ENCODE measurements at regions not wholly inside any gene's neighbourhood (a gene's known extent, or its start where the extent isn't known, plus 50 kb on each side); places are given as distances from the start of the nearest gene placed in this dataset.
"Not testable (repeated sequence)": the region's sequence is repeated elsewhere in the genome, so short reads cannot be mapped to it uniquely, and the experiment has no call there.

DNA sequence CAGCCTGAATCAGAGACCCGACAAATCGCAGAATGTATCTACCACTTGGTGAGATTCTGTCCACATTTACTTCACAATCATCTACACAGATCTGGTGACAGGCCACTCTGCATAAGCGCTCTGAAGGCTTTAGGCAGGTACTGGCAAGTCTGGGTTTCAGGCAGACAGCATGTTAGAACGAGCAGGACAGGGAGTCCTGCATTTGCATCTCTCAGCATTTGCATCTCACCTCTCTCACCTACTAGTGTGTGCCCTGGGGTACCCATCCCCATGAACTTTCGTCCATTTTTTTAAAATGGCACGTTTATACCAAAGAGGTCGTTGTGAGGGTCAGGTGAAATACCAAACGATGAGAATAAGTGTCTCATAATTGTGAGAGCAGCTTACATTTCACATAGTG is 108.2 kb downstream of the SPATA31A1 start:
- DNase-seq (ENCODE audit: low spot score); H3K4me1 Mint-ChIP-seq (ENCODE audit: low read depth); intact Hi-C loops (cut with micrococcal nuclease); H3K36me3 Mint-ChIP-seq (ENCODE audit: low read depth); H3K27me3 Mint-ChIP-seq (ENCODE audit: low read depth); H3K9me3 Mint-ChIP-seq; H3K27ac Mint-ChIP-seq: not testable (repeated sequence)
- H3K4me3 Mint-ChIP-seq (ENCODE audit: low read depth) = peak overlapping the region; percentile 26

GRCh38 chr9:39464122-39464777 is 108.8 kb downstream of the SPATA31A1 start:
- H3K27me3 Mint-ChIP-seq (ENCODE audit: low read depth); H3K4me1 Mint-ChIP-seq (ENCODE audit: low read depth); intact Hi-C loops (cut with micrococcal nuclease); H3K9me3 Mint-ChIP-seq; H3K36me3 Mint-ChIP-seq (ENCODE audit: low read depth): not testable (repeated sequence)
- Mint-ChIP-seq H3K4me3 (ENCODE audit: low read depth) (peak overlapping the region; percentile 86), H3K27ac (peak overlapping the region; percentile 74)
- DNase-seq (ENCODE audit: low spot score) = peak; percentile 71

GRCh38 chr9:39474499-39474898 is 119.0 kb downstream of the SPATA31A1 start:
- H3K27me3 Mint-ChIP-seq (ENCODE audit: low read depth); H3K4me1 Mint-ChIP-seq (ENCODE audit: low read depth); intact Hi-C loops (cut with micrococcal nuclease); H3K9me3 Mint-ChIP-seq; H3K36me3 Mint-ChIP-seq (ENCODE audit: low read depth); H3K4me3 Mint-ChIP-seq (ENCODE audit: low read depth); DNase-seq (ENCODE audit: low spot score); H3K27ac Mint-ChIP-seq: not testable (repeated sequence)

DNA sequence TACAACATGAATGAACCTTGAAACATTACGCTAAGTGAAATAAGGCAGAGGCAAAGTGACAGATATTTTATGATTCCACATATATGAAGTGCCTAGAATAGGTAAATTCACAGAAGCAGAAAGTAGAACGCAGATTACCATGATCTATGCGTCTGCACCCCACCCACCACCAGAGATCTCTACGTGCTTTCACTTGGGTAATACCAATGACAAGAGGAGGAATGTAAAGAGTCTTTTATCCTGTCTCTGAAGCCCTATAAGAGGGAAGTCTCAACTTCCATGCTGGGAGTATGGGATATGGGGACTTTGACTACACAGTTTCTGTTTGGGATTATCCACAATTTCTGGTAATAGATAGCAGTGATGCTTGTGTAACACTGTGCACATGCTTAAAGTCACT is 127.6 kb downstream of the SPATA31A1 start:
- H3K9me3 Mint-ChIP-seq; H3K36me3 Mint-ChIP-seq (ENCODE audit: low read depth); H3K4me1 Mint-ChIP-seq (ENCODE audit: low read depth); intact Hi-C loops (cut with micrococcal nuclease); DNase-seq (ENCODE audit: low spot score); H3K27ac Mint-ChIP-seq; H3K4me3 Mint-ChIP-seq (ENCODE audit: low read depth); H3K27me3 Mint-ChIP-seq (ENCODE audit: low read depth): not testable (repeated sequence)

DNA sequence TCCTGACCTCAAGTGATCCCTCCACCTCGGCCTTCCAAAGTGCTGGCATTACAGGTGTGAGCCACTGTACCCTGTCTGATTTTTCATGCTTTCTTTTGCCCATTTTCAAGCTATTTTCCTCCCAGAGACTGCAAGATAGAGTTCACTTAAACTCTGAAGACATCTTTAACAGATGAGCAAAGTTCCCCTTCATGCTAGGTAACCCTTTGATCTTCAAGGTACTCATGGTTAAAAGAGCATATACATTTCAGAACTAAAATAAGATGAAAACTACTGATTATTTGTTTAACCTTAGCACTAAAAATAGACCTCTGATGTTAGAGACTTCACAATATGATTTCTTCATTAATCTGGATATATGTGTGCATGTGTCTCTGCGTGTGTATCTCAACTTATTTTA is 128.4 kb downstream of the SPATA31A1 start:
- H3K9me3 Mint-ChIP-seq; H3K27ac Mint-ChIP-seq; DNase-seq (ENCODE audit: low spot score); H3K36me3 Mint-ChIP-seq (ENCODE audit: low read depth); H3K4me3 Mint-ChIP-seq (ENCODE audit: low read depth); H3K27me3 Mint-ChIP-seq (ENCODE audit: low read depth); intact Hi-C loops (cut with micrococcal nuclease); H3K4me1 Mint-ChIP-seq (ENCODE audit: low read depth): not testable (repeated sequence)

DNA sequence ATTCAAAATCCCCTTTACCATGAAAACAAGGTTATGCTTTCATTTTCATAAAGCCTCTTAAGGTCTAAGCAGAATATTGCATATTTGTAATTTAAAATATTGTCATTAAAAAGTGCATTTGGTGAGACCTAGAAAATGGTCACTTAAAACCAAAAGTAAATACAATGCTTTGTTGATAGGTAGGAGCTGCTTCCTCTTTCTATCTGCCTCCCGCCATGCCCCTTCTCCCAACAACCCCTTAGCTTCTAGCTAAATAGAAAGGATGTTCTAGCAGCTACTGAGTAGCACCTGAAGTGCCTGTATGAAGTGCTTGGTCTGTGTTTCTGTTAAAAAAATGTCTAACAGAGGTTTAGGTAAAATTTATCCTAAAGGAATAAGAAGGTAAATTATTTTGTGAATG is 128.8 kb downstream of the SPATA31A1 start:
- H3K27me3 Mint-ChIP-seq (ENCODE audit: low read depth); H3K4me3 Mint-ChIP-seq (ENCODE audit: low read depth); H3K36me3 Mint-ChIP-seq (ENCODE audit: low read depth); intact Hi-C loops (cut with micrococcal nuclease); H3K9me3 Mint-ChIP-seq; H3K4me1 Mint-ChIP-seq (ENCODE audit: low read depth); DNase-seq (ENCODE audit: low spot score); H3K27ac Mint-ChIP-seq: not testable (repeated sequence)

DNA sequence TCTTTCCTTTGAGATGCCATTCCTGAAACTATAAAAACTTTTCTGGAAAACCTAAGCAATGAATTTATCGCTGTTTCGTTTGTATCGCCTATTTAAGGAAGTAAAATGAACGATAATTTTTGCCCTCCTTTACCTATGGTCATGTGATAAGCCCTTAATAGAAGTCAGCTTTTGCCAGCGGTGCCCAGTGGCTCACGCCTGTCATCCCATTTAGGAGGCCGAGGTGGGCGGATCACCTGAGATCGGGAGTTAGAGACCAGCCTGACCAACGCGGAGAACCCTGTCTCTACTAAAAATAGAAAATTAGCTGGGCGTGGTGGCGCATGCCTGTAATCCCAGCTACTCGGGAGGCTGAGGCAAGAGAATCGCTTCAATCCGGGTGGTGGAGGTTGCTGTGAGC is 132.0 kb downstream of the SPATA31A1 start:
- DNase-seq (ENCODE audit: low spot score) = not testable (repeated sequence)

DNA sequence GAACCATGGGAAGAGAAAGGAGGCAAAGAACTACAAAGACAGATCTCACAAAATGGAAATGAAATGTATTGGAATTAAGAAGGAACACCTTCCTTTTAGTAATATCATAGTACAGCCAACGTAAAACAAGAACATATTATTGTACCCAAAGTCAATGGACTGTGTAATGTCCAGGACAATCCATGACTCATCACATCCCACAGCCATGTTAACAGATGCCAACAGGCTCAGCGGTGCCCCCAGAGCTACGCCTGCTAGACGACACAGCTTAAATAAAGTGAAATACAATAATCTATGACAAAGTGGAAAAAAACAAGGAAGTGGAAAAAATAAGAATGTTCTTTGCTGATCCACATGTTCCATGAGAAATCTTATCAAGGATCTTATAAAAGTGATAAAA is 140.8 kb downstream of the SPATA31A1 start:
- H3K36me3 Mint-ChIP-seq (ENCODE audit: low read depth); H3K9me3 Mint-ChIP-seq; H3K27ac Mint-ChIP-seq: not testable (repeated sequence)

More for the DNA sequence above, 132.0 kb downstream of the SPATA31A1 start:
- H3K27ac Mint-ChIP-seq; H3K4me3 Mint-ChIP-seq (ENCODE audit: low read depth); H3K27me3 Mint-ChIP-seq (ENCODE audit: low read depth); H3K4me1 Mint-ChIP-seq (ENCODE audit: low read depth); H3K36me3 Mint-ChIP-seq (ENCODE audit: low read depth); H3K9me3 Mint-ChIP-seq; intact Hi-C loops (cut with micrococcal nuclease): not testable (repeated sequence)

DNA sequence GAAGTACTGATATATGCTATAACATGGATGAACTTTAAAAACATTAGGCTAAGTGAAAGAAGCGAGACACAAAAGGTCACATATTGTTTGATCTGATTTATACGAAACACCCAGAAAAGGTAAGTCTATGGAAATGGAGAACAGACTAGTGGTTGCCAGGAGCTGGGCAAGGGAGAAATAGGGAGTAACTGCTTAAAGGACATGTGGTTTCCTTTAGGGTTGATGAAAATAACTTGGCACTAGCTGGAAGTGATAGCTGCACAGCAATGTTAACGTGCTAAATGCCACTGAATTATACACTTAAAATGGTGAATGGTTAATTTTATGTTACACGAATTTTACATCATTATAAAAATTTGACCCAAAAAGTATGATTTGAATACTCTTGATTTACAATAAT is 147.7 kb downstream of the SPATA31A1 start:
- H3K27ac Mint-ChIP-seq; intact Hi-C loops (cut with micrococcal nuclease); H3K4me3 Mint-ChIP-seq (ENCODE audit: low read depth); H3K9me3 Mint-ChIP-seq; H3K27me3 Mint-ChIP-seq (ENCODE audit: low read depth); H3K36me3 Mint-ChIP-seq (ENCODE audit: low read depth); H3K4me1 Mint-ChIP-seq (ENCODE audit: low read depth); DNase-seq (ENCODE audit: low spot score): not testable (repeated sequence)

More for the DNA sequence above, 140.8 kb downstream of the SPATA31A1 start:
- H3K4me1 Mint-ChIP-seq (ENCODE audit: low read depth); intact Hi-C loops (cut with micrococcal nuclease); DNase-seq (ENCODE audit: low spot score); H3K4me3 Mint-ChIP-seq (ENCODE audit: low read depth); H3K27me3 Mint-ChIP-seq (ENCODE audit: low read depth): not testable (repeated sequence)

- H3K27ac Mint-ChIP-seq; H3K4me1 Mint-ChIP-seq (ENCODE audit: low read depth); H3K4me3 Mint-ChIP-seq (ENCODE audit: low read depth); H3K27me3 Mint-ChIP-seq (ENCODE audit: low read depth); H3K9me3 Mint-ChIP-seq; DNase-seq (ENCODE audit: low spot score); intact Hi-C loops (cut with micrococcal nuclease); H3K36me3 Mint-ChIP-seq (ENCODE audit: low read depth): not testable (repeated sequence)
These were observed 172.0 kb downstream of the SPATA31A1 start for GRCh38 chr9:39527387-39528029.

DNA sequence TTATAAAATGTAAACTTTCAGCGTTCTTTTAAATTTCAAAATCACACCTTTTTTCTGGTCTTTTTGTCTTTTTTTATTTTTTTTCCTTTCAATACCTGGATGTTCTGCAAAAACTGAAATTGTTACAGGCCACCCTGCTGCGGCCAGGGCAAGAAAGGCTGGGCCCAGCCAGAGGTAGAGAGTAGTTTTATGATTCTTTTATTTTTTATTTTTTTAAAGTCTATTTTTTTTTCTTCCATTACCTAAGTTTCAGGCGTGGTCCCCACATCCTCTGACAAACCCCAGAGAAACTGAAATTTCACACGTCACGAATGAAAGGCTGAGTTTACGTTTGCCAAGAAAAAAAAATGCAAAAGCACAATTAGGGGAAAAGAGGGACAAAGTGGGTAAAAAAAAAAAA is 177.1 kb downstream of the SPATA31A1 start:
- H3K9me3 Mint-ChIP-seq; H3K4me1 Mint-ChIP-seq (ENCODE audit: low read depth); H3K4me3 Mint-ChIP-seq (ENCODE audit: low read depth); H3K36me3 Mint-ChIP-seq (ENCODE audit: low read depth); DNase-seq (ENCODE audit: low spot score); intact Hi-C loops (cut with micrococcal nuclease); H3K27me3 Mint-ChIP-seq (ENCODE audit: low read depth); H3K27ac Mint-ChIP-seq: not testable (repeated sequence)

DNA sequence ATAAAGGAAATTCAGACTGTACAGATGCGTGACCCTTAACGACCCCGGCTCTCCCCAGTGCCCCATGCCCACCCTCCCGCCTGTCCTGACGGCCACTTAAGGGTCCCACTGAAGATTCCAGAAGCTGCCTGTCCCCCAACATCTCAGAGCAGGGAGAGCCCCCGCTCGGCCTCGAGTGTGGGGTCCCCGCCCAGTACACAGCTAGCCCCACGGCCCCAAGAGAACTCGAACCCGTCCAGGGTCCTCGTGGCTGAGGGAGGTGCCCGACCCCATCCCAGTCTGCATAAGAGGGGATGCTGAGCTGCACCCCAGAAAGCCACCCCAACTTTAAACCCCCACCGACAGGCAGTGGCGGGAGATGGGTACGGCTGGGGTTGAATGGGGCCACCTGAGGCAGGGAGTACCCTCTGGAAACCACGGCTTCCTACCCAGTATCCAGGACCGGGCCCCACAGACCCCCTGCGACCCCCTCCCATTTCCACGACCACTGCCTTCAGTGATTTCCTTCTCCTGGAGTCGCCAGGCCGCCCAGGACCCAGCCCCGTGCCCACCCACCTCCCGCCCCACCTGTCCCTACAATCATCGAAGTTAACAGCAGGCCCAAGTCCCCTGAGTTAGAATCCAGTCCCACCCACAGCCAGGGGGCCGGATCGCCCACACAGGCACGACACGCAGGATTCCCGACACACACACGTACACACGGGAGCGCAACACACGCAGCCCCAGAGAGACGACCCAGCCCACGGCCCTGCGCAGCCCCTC is 177.7 kb downstream of the SPATA31A1 start:
- H3K4me1 Mint-ChIP-seq (ENCODE audit: low read depth); DNase-seq (ENCODE audit: low spot score); H3K27me3 Mint-ChIP-seq (ENCODE audit: low read depth); H3K36me3 Mint-ChIP-seq (ENCODE audit: low read depth); intact Hi-C loops (cut with micrococcal nuclease); H3K9me3 Mint-ChIP-seq; H3K27ac Mint-ChIP-seq; H3K4me3 Mint-ChIP-seq (ENCODE audit: low read depth): not testable (repeated sequence)

- DNase-seq (ENCODE audit: low spot score); H3K27me3 Mint-ChIP-seq (ENCODE audit: low read depth); H3K4me1 Mint-ChIP-seq (ENCODE audit: low read depth); H3K9me3 Mint-ChIP-seq; H3K27ac Mint-ChIP-seq; H3K36me3 Mint-ChIP-seq (ENCODE audit: low read depth); H3K4me3 Mint-ChIP-seq (ENCODE audit: low read depth); intact Hi-C loops (cut with micrococcal nuclease): not testable (repeated sequence)
These were observed 178.5 kb downstream of the SPATA31A1 start for GRCh38 chr9:39533763-39534548.
